ENCODE measurements at regions not wholly inside any gene's neighbourhood (a gene's known extent, or its start where the extent isn't known, plus 50 kb on each side); places are given as distances from the start of the nearest gene placed in this dataset.
A peak's percentile ranks its signal among the peaks of the same experiment; 100 is the strongest.

DNA sequence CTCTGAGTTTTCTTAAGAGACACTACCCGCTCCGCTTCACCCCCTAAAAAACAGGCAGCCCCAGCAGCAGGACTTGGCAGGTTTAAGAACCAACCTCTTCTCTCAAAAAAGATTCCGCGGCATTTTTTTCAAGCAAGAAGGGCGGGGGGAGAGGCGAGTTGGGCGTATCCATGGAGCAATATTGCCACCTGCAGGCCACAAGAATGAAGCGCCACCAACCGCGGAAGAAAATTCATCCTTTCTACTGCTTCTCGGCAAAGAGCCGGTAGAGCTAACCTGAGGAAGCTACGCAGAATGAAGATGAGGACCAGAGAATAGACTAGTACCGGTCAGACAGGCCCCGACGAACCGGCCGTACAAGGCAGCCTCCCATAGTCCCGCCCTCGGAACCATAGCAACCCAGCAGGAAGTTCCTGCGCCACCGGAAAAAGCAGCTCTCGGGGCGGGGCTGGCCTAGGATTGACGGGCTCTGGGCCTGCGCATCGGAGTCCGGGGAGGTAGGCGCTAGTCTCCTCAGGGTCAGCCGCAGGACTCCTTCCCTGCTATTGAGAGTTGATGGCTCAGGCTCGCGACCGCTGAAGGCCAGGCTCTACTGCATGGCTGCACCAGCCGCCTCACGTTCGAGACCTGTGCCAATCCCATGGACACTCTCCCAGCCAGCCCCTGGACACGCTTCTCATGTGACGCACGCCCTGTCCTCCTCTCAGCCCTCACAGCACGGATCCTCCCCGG is 76.9 kb downstream of the MAGED4 start (continued):
- TF ChIP-seq, protein P1, sequence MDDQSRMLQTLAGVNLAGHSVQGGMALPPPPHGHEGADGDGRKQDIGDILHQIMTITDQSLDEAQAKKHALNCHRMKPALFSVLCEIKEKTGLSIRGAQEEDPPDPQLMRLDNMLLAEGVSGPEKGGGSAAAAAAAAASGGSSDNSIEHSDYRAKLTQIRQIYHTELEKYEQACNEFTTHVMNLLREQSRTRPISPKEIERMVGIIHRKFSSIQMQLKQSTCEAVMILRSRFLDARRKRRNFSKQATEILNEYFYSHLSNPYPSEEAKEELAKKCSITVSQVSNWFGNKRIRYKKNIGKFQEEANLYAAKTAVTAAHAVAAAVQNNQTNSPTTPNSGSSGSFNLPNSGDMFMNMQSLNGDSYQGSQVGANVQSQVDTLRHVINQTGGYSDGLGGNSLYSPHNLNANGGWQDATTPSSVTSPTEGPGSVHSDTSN (CRISPR knock-in tag; IDR thresholded peaks at IDR 0.05), result peak; percentile 62; the same call in 1 of the 2 replicates
- TF ChIP-seq ZNF76 (tag by site-specific recombination; IDR thresholded peaks at IDR 0.05; ENCODE audit: borderline replicate concordance, low read depth), result peak; percentile 22; the same call in 1 of the 2 replicates

DNA sequence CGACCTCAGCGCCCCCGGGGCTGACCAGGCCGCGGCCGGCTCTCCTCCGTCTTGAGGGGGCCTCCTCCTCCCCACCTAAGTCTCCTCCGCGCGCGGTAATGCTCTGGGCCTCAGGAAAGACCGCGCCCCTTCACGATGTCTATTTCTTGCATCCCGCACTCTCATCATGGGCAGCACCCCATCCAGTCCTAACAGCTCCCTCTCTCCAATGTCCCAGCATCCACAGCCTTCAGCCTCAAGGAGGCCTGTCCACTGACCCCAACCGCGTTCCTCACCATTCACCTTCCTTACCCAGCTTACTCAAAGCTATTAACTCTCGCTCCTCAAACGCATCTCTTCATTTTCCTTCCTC is 77.5 kb downstream of the MAGED4 start:
- H3K4me3 ChIP-seq (ENCODE audit: low read depth, low read length), result peak overlapping the region; percentile 78
- CTCF ChIA-PET, result interaction anchor here (0.6 to 1.2 kb wide), 5 partner anchors 9 to 926 kb away, joined by 3 to 4 read pairs (median 3); no protein-coding TSS in a partner anchor
- H3K9me3 ChIP-seq (ENCODE audit: control insufficient read depth, insufficient read depth, low read depth, low read length), result no peaks in the 10 kb centered on the region
- H3K4me1 ChIP-seq (ENCODE audit: control insufficient read depth, insufficient read depth, low read length), result peaks cover 3% of the 10 kb centered on the region; the same call in 1 of the 2 replicates
- POLR2A ChIA-PET, result interaction anchor here (1.0 to 1.7 kb wide), 2 partner anchors 13 to 673 kb away, joined by 3 to 4 read pairs; no protein-coding TSS in a partner anchor
- H3K27ac ChIP-seq (ENCODE audit: extremely low read depth, low read depth, low read length), result peak overlapping the region; percentile 70; the same call in 1 of the 2 replicates
- no peaks in the 10 kb centered on the region for H3K36me3 ChIP-seq (ENCODE audit: control insufficient read depth in 2 of 2, insufficient read depth in 1 of 2, low read length in 2 of 2)
- no peak for TF ChIP-seq ZNF433 (tag by site-specific recombination; IDR thresholded peaks at IDR 0.05; ENCODE audit: low read depth)
- no peak for TF ChIP-seq ZNF610 (tag by site-specific recombination; IDR thresholded peaks at IDR 0.05; ENCODE audit: borderline replicate concordance)

DNA sequence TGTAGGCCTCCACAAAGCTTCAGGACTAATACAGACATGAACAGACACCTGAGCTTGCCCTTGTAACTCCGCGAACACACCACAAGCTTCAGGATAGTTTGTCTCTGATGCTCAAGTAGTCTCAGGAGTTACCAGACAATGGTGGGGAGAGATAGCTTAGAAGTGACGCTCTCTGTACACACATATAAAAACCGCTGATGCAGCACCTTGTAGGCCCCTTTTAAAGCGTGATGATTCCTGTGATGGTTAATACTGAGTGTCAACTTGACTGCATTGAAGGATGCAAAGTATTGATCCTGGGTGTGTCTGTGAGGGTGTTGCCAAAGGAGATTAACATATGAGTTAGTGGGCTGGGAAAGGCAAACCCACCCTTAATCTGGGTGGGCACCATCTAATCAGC is 78.7 kb downstream of the MAGED4 start:
- ChIA-PET POLR2A (no interaction called here), CTCF (no interaction called here)
- no peaks in the 10 kb centered on the region for H3K9me3 ChIP-seq (ENCODE audit: control insufficient read depth, insufficient read depth, low read depth, low read length)
- no peaks in the 10 kb centered on the region for H3K36me3 ChIP-seq (ENCODE audit: control insufficient read depth in 2 of 2, insufficient read depth in 1 of 2, low read length in 2 of 2)
- H3K4me3 ChIP-seq (ENCODE audit: low read depth, low read length), result no peak overlapping the region
- TF ChIP-seq, protein P2, sequence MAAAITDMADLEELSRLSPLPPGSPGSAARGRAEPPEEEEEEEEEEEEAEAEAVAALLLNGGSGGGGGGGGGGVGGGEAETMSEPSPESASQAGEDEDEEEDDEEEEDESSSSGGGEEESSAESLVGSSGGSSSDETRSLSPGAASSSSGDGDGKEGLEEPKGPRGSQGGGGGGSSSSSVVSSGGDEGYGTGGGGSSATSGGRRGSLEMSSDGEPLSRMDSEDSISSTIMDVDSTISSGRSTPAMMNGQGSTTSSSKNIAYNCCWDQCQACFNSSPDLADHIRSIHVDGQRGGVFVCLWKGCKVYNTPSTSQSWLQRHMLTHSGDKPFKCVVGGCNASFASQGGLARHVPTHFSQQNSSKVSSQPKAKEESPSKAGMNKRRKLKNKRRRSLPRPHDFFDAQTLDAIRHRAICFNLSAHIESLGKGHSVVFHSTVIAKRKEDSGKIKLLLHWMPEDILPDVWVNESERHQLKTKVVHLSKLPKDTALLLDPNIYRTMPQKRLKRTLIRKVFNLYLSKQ (tag by site-specific recombination; IDR thresholded peaks at IDR 0.05; ENCODE audit: borderline replicate concordance), result no peak
- TF ChIP-seq ZFP41 (tag by site-specific recombination; IDR thresholded peaks at IDR 0.05; ENCODE audit: borderline replicate concordance) (no peak), BCL11B (tag by site-specific recombination; IDR thresholded peaks at IDR 0.05; ENCODE audit: low read depth) (no peak), GFI1B (tag by site-specific recombination; IDR thresholded peaks at IDR 0.05) (no peak), KLF10 (tag by site-specific recombination; IDR thresholded peaks at IDR 0.05) (no peak), ZNF561 (tag by site-specific recombination; IDR thresholded peaks at IDR 0.05; ENCODE audit: borderline replicate concordance) (no peak), SP7 (tag by site-specific recombination; IDR thresholded peaks at IDR 0.05) (no peak), ZNF501 (tag by site-specific recombination; IDR thresholded peaks at IDR 0.05) (no peak), WT1 (tag by site-specific recombination; IDR thresholded peaks at IDR 0.05) (no peak), ZNF24 (tag by site-specific recombination; IDR thresholded peaks at IDR 0.05) (no peak), ZNF341 (tag by site-specific recombination; IDR thresholded peaks at IDR 0.05; ENCODE audit: low read depth) (no peak)
- TF ChIP-seq, protein P3, sequence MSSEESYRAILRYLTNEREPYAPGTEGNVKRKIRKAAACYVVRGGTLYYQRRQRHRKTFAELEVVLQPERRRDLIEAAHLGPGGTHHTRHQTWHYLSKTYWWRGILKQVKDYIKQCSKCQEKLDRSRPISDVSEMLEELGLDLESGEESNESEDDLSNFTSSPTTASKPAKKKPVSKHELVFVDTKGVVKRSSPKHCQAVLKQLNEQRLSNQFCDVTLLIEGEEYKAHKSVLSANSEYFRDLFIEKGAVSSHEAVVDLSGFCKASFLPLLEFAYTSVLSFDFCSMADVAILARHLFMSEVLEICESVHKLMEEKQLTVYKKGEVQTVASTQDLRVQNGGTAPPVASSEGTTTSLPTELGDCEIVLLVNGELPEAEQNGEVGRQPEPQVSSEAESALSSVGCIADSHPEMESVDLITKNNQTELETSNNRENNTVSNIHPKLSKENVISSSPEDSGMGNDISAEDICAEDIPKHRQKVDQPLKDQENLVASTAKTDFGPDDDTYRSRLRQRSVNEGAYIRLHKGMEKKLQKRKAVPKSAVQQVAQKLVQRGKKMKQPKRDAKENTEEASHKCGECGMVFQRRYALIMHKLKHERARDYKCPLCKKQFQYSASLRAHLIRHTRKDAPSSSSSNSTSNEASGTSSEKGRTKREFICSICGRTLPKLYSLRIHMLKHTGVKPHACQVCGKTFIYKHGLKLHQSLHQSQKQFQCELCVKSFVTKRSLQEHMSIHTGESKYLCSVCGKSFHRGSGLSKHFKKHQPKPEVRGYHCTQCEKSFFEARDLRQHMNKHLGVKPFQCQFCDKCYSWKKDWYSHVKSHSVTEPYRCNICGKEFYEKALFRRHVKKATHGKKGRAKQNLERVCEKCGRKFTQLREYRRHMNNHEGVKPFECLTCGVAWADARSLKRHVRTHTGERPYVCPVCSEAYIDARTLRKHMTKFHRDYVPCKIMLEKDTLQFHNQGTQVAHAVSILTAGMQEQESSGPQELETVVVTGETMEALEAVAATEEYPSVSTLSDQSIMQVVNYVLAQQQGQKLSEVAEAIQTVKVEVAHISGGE (tag by site-specific recombination; conservative IDR thresholded peaks at IDR 0.05; ENCODE audit: low read depth), result no peak
- TF ChIP-seq, protein P4, sequence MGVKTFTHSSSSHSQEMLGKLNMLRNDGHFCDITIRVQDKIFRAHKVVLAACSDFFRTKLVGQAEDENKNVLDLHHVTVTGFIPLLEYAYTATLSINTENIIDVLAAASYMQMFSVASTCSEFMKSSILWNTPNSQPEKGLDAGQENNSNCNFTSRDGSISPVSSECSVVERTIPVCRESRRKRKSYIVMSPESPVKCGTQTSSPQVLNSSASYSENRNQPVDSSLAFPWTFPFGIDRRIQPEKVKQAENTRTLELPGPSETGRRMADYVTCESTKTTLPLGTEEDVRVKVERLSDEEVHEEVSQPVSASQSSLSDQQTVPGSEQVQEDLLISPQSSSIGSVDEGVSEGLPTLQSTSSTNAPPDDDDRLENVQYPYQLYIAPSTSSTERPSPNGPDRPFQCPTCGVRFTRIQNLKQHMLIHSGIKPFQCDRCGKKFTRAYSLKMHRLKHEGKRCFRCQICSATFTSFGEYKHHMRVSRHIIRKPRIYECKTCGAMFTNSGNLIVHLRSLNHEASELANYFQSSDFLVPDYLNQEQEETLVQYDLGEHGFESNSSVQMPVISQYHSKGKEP (tag by site-specific recombination; IDR thresholded peaks at IDR 0.05), result no peak
- H3K4me1 ChIP-seq (ENCODE audit: control insufficient read depth, insufficient read depth, low read length), result peaks cover 3% of the 10 kb centered on the region; the same call in 1 of the 2 replicates
- H3K27ac ChIP-seq (ENCODE audit: extremely low read depth, low read depth, low read length), result no peak overlapping the region
